ENCODE measurements at regions not wholly inside any gene's neighbourhood (a gene's known extent, or its start where the extent isn't known, plus 50 kb on each side); places are given as distances from the start of the nearest gene placed in this dataset.
"Not testable (repeated sequence)": the region's sequence is repeated elsewhere in the genome, so short reads cannot be mapped to it uniquely, and the experiment has no call there.

- DNase-seq = no peak
These were observed 177.6 kb downstream of the STK31 start for GRCh38 chr7:23887660-23888059.

- DNase-seq = no peak
These were observed 178.9 kb downstream of the STK31 start for GRCh38 chr7:23888958-23889357.

- DNase-seq = no peak
These were observed 179.5 kb downstream of the STK31 start for GRCh38 chr7:23889566-23889965.

GRCh38 chr7:23892019-23892418, 182.0 kb downstream of the STK31 start:
- DNase-seq = no peak

GRCh38 chr7:23893176-23893941, 183.3 kb downstream of the STK31 start:
- peak; percentile 4 for DNase-seq

GRCh38 chr7:23893942-23894891, 184.2 kb downstream of the STK31 start:
- DNase-seq = no peak

GRCh38 chr7:23894892-23895569, 185.0 kb downstream of the STK31 start:
- DNase-seq = no peak

- DNase-seq = no peak
These were observed 185.7 kb downstream of the STK31 start for GRCh38 chr7:23895666-23896096.

GRCh38 chr7:23898619-23899018, 188.6 kb downstream of the STK31 start:
- no peak for DNase-seq

GRCh38 chr7:23904901-23905300, 194.9 kb downstream of the STK31 start:
- DNase-seq = not testable (repeated sequence)

- no peak for DNase-seq
These were observed 197.0 kb downstream of the STK31 start for GRCh38 chr7:23907012-23907411.

GRCh38 chr7:23909426-23909825, 199.4 kb downstream of the STK31 start:
- no peak for DNase-seq

GRCh38 chr7:23912065-23912464, 202.0 kb downstream of the STK31 start:
- no peak for DNase-seq

- DNase-seq = no peak
These were observed 203.0 kb downstream of the STK31 start for GRCh38 chr7:23913016-23913415.

GRCh38 chr7:23915236-23915635, 205.2 kb downstream of the STK31 start:
- DNase-seq = no peak

GRCh38 chr7:23918286-23918685, 208.3 kb downstream of the STK31 start:
- DNase-seq = no peak

GRCh38 chr7:23918856-23919255, 208.8 kb downstream of the STK31 start:
- DNase-seq = no peak

GRCh38 chr7:23925088-23925487, 215.1 kb downstream of the STK31 start:
- no peak for DNase-seq

GRCh38 chr7:23927709-23928417, 217.8 kb downstream of the STK31 start:
- no peak for DNase-seq

GRCh38 chr7:23928418-23928775, 218.4 kb downstream of the STK31 start:
- DNase-seq = no peak

GRCh38 chr7:23930312-23930711, 220.3 kb downstream of the STK31 start:
- no peak for DNase-seq

GRCh38 chr7:23931633-23932032, 221.6 kb downstream of the STK31 start:
- DNase-seq = no peak

Measured in right kidney (tissue), 1 donor.